Keratinocyte (primary cell): ENCODE measurements at regions not wholly inside any gene's neighbourhood (a gene's known extent, or its start where the extent isn't known, plus 50 kb on each side); places are given as distances from the start of the nearest gene placed in this dataset.
"Not testable (repeated sequence)": the region's sequence is repeated elsewhere in the genome, so short reads cannot be mapped to it uniquely, and the experiment has no call there.

Experiments used
- DNase-seq: peaks from one replicate; pipeline ENCODE4 v3.0.0-alpha.2; 2011; ENCODE audit warnings: low read depth, missing footprints, low spot score
- FAIRE-seq: peaks from 2 replicates; lab custom pipeline; 2011; peaks lifted over from hg19 to GRCh38; lab: Jason Lieb, UNC
- H2AFZ ChIP-seq: 2 replicates; pipeline ENCODE4 v1.6.0; 2012; ENCODE audit warnings: low read length, control low read depth, inconsistent platforms; ENCODE audit not compliant: control insufficient read depth
- H3K27ac ChIP-seq: 2 replicates; pipeline ENCODE4 v1.5.1; 2011; ENCODE audit warnings: low read length; ENCODE audit not compliant: control insufficient read depth, insufficient read depth
- H3K27me3 ChIP-seq: 3 replicates; pipeline ENCODE4 v1.6.0; 2011; ENCODE audit warnings: low read length; ENCODE audit not compliant: control insufficient read depth, insufficient read depth; ENCODE audit errors: extremely low read depth
- H3K36me3 ChIP-seq, 2 experiments: 2 replicates in 1 of 2; 3 replicates in 1 of 2; pipeline ENCODE4 v1.5.1; 2011; ENCODE audit warnings: low read length in 2 of 2, mild to moderate bottlenecking in 1 of 2; ENCODE audit not compliant: control insufficient read depth in 2 of 2, insufficient read depth in 2 of 2; ENCODE audit errors: extremely low read depth in 1 of 2
- H3K4me1 ChIP-seq: 3 replicates; pipeline ENCODE4 v1.5.1; 2011; ENCODE audit warnings: low read length; ENCODE audit not compliant: control insufficient read depth, insufficient read depth; ENCODE audit errors: extremely low read depth
- H3K4me2 ChIP-seq: 3 replicates; pipeline ENCODE4 v1.6.0; 2011; ENCODE audit warnings: low read depth, low read length; ENCODE audit not compliant: control insufficient read depth, insufficient read depth; ENCODE audit errors: extremely low read depth
- H3K4me3 ChIP-seq, 3 experiments: fragments of 200-600 bp in 1 of 3; sonication (generic) in 1 of 3; 2 replicates in 2 of 3; 3 replicates in 1 of 3; pipeline ENCODE4 v1.5.1; 2011 to 2016; ENCODE audit warnings: low read length in 3 of 3, mild to moderate bottlenecking in 3 of 3, control low read depth in 2 of 3, inconsistent platforms in 1 of 3, low read depth in 1 of 3, mixed read lengths in 1 of 3, mixed run types in 1 of 3, moderate library complexity in 1 of 3; ENCODE audit not compliant: control insufficient read depth in 2 of 3, insufficient read depth in 2 of 3; ENCODE audit errors: extremely low read depth in 1 of 3
- H3K79me2 ChIP-seq: 2 replicates; pipeline ENCODE4 v1.6.0; 2012; ENCODE audit warnings: low read length; ENCODE audit not compliant: control insufficient read depth, insufficient read depth
- H3K9ac ChIP-seq: 3 replicates; pipeline ENCODE4 v1.6.0; 2011; ENCODE audit warnings: low read length; ENCODE audit not compliant: control insufficient read depth, insufficient read depth; ENCODE audit errors: extremely low read depth
- H3K9me1 ChIP-seq: 3 replicates; pipeline ENCODE4 v1.6.0; 2011; ENCODE audit warnings: low read length; ENCODE audit not compliant: control insufficient read depth, insufficient read depth; ENCODE audit errors: extremely low read depth
- H3K9me3 ChIP-seq: 2 replicates; pipeline ENCODE4 v1.5.1; 2012; ENCODE audit warnings: low read depth, low read length; ENCODE audit not compliant: control insufficient read depth
- H4K20me1 ChIP-seq: 3 replicates; pipeline ENCODE4 v1.6.0; 2011; ENCODE audit warnings: low read length; ENCODE audit not compliant: control insufficient read depth, insufficient read depth; ENCODE audit errors: extremely low read depth
- CTCF ChIP-seq, 3 experiments: IDR thresholded peaks in 1 of 3; conservative IDR thresholded peaks in 1 of 3; optimal IDR thresholded peaks in 1 of 3; 2 replicates in 2 of 3; 3 replicates in 1 of 3; pipeline versions ENCODE3 to v1.5.1; 2011; ENCODE audit warnings: low read length in 3 of 3, mild to moderate bottlenecking in 3 of 3, moderate library complexity in 2 of 3, control low read depth in 1 of 3, inconsistent platforms in 1 of 3; ENCODE audit not compliant: insufficient read depth in 2 of 3; ENCODE audit errors: extremely low read depth in 1 of 3
- EZH2 ChIP-seq: IDR thresholded peaks from one replicate; pipeline ENCODE4 v1.6.1; 2012; ENCODE audit warnings: inconsistent platforms, mild to moderate bottlenecking, low read length, moderate library complexity
- dilution Hi-C: fragments of 300-500 bp; cut with MboI; formaldehyde crosslinking; loops from one replicate; pipeline ENCODE4 v1.7.0; 2020; ENCODE audit warnings: low sequenced_read_pairs; ENCODE audit not compliant: extremely low pct_ligation_motif_present

- peak overlapping the region; percentile 70 for H3K27ac ChIP-seq
These were observed 65.5 kb upstream of the HSPB3 start for GRCh38 chr5:54390015-54390414.

GRCh38 chr5:54389399-54389798 is 66.1 kb upstream of the HSPB3 start:
- H3K4me2 ChIP-seq: not testable (repeated sequence)

More at GRCh38 chr5:54390015-54390414, 65.5 kb upstream of the HSPB3 start:
- H3K4me1 ChIP-seq: peaks cover 9% of the 10 kb centered on the region
- H3K36me3 ChIP-seq: no peaks in the 10 kb centered on the region
- H3K9me3 ChIP-seq: no peaks in the 10 kb centered on the region
- no peaks in the 10 kb centered on the region for H3K27me3 ChIP-seq
- no peaks in the 10 kb centered on the region for H3K79me2 ChIP-seq
- H2AFZ ChIP-seq: no peak overlapping the region
- H4K20me1 ChIP-seq: no peaks in the 10 kb centered on the region
- H3K4me3 ChIP-seq: no peak overlapping the region
- no peak overlapping the region for H3K9ac ChIP-seq
- FAIRE-seq (peak; percentile 98), DNase-seq (peak; percentile 76)
- no peak overlapping the region for H3K4me2 ChIP-seq
- TF ChIP-seq EZH2 (no peak), CTCF (optimal IDR thresholded peaks at IDR 0.05 in 1 of 3, IDR thresholded peaks at IDR 0.05 in 1 of 3, conservative IDR thresholded peaks at IDR 0.05 in 1 of 3; ENCODE audit: extremely low read depth in 1 of 3, insufficient read depth in 2 of 3, low read length in 3 of 3) (no peak)
- H3K9me1 ChIP-seq: no peaks in the 10 kb centered on the region
- dilution Hi-C loops: no loop called here

GRCh38 chr5:54388811-54389210 is 66.7 kb upstream of the HSPB3 start:
- Histone ChIP-seq H3K4me3 (no peak overlapping the region), H4K20me1 (no peaks in the 10 kb centered on the region), H3K9me3 (no peaks in the 10 kb centered on the region), H3K79me2 (no peaks in the 10 kb centered on the region), H2AFZ (no peak overlapping the region), H3K9me1 (no peaks in the 10 kb centered on the region), H3K9ac (no peak overlapping the region), H3K4me1 (peaks cover 9% of the 10 kb centered on the region), H3K36me3 (no peaks in the 10 kb centered on the region), H3K27me3 (no peaks in the 10 kb centered on the region), H3K4me2 (no peak overlapping the region), H3K27ac (no peak overlapping the region)
- no peak for DNase-seq
- FAIRE-seq: no peak
- dilution Hi-C loops: no loop called here
- TF ChIP-seq EZH2: no peak
- no peak for TF ChIP-seq CTCF (optimal IDR thresholded peaks at IDR 0.05 in 1 of 3, IDR thresholded peaks at IDR 0.05 in 1 of 3, conservative IDR thresholded peaks at IDR 0.05 in 1 of 3; ENCODE audit: extremely low read depth in 1 of 3, insufficient read depth in 2 of 3, low read length in 3 of 3)

More at GRCh38 chr5:54389399-54389798, 66.1 kb upstream of the HSPB3 start:
- H2AFZ ChIP-seq, H3K36me3 ChIP-seq, H3K9me1 ChIP-seq, H3K4me1 ChIP-seq, H3K4me3 ChIP-seq, H3K27me3 ChIP-seq, FAIRE-seq, H3K79me2 ChIP-seq, H4K20me1 ChIP-seq, DNase-seq, H3K9me3 ChIP-seq, dilution Hi-C loops, H3K9ac ChIP-seq: not testable (repeated sequence)
- H3K27ac ChIP-seq: peak overlapping the region; percentile 70
